SK-N-SH (cell line): ENCODE measurements at regions not wholly inside any gene's neighbourhood (a gene's known extent, or its start where the extent isn't known, plus 50 kb on each side); places are given as distances from the start of the nearest gene placed in this dataset.

Source experiments
- CTCF ChIA-PET: fragments of 300-600, 350-600 bp; formaldehyde crosslinking; extraction: SDS; loops from one replicate; lab custom pipeline; 2021; lab: Yijun Ruan, JAX
- POLR2A ChIA-PET: fragments of 350-600 bp; sonication (Branson Sonifier 250); formaldehyde crosslinking; extraction: SDS; loops from one replicate; lab custom pipeline; 2020; ENCODE audit warnings: antibody characterized with exemption, inconsistent platforms; lab: Yijun Ruan, JAX
- DNase-seq: peaks from one replicate; pipeline ENCODE4 v3.0.0; 2012
- H2AFZ ChIP-seq: fragments of 200-600 bp; sonication (generic); 2 replicates; pipeline ENCODE4 v1.8.1; 2016; ENCODE audit warnings: antibody characterized with exemption, mild to moderate bottlenecking, low read depth
- H3F3A ChIP-seq: fragments of 200-600 bp; sonication (generic); replicated peaks from 2 replicates; pipeline ENCODE3; 2016; ENCODE audit warnings: antibody characterized with exemption, mild to moderate bottlenecking; ENCODE audit not compliant: insufficient read depth
- H3K27ac ChIP-seq, 2 experiments: fragments of 200-500 bp in 1 of 2; fragments of 200-600 bp in 1 of 2; sonication (Bioruptor generic) in 1 of 2; sonication (generic), shearing (Covaris generic) in 1 of 2; 2 replicates each; pipeline versions ENCODE4 v1.5.1 to v1.6.1; 2014 to 2016; ENCODE audit warnings: low read depth in 2 of 2, inconsistent platforms in 1 of 2, low read length in 1 of 2, mild to moderate bottlenecking in 1 of 2, mixed read lengths in 1 of 2
- H3K27me3 ChIP-seq: fragments of 200-600 bp; sonication (generic), shearing (Covaris generic); 2 replicates; pipeline ENCODE4 v1.6.1; 2016; ENCODE audit warnings: mixed run types; ENCODE audit not compliant: insufficient read depth
- H3K36me3 ChIP-seq, 2 experiments: fragments of 200-500 bp in 1 of 2; fragments of 200-600 bp in 1 of 2; sonication (Bioruptor generic) in 1 of 2; sonication (generic) in 1 of 2; replicated peaks in 1 of 2; 2 replicates each; pipeline versions ENCODE3 to v1.5.1; 2014 to 2016; ENCODE audit warnings: low read length in 1 of 2, mild to moderate bottlenecking in 1 of 2; ENCODE audit not compliant: insufficient read depth in 2 of 2, control insufficient read depth in 1 of 2
- H3K4me1 ChIP-seq, 2 experiments: fragments of 200-500 bp in 1 of 2; fragments of 200-600 bp in 1 of 2; sonication (Bioruptor generic) in 1 of 2; sonication (generic), shearing (Covaris generic) in 1 of 2; 2 replicates each; pipeline versions ENCODE4 v1.5.1 to v1.6.1; 2014 to 2016; ENCODE audit warnings: low read depth in 1 of 2, low read length in 1 of 2, mixed run types in 1 of 2; ENCODE audit not compliant: insufficient read depth in 2 of 2, control insufficient read depth in 1 of 2
- H3K4me2 ChIP-seq: fragments of 200-600 bp; sonication (generic), shearing (Covaris generic); 2 replicates; pipeline ENCODE4 v1.6.1; 2017; ENCODE audit warnings: mixed run types
- H3K4me3 ChIP-seq, 2 experiments: fragments of 200-500 bp in 1 of 2; fragments of 200-600 bp in 1 of 2; sonication (Bioruptor generic) in 1 of 2; sonication (generic), shearing (Covaris generic) in 1 of 2; 2 replicates each; pipeline versions ENCODE4 v1.5.1 to v1.8.1; 2014 to 2016; ENCODE audit warnings: low read depth in 2 of 2, inconsistent platforms in 1 of 2, low read length in 1 of 2, mild to moderate bottlenecking in 1 of 2, mixed read lengths in 1 of 2, moderate library complexity in 1 of 2
- H3K79me2 ChIP-seq: fragments of 200-600 bp; sonication (generic); 2 replicates; pipeline ENCODE4 v1.8.1; 2017; ENCODE audit warnings: mild to moderate bottlenecking; ENCODE audit not compliant: insufficient read depth
- H3K9ac ChIP-seq: fragments of 200-600 bp; sonication (generic); 2 replicates; pipeline ENCODE4 v1.6.1; 2017; ENCODE audit warnings: mixed run types
- H3K9me2 ChIP-seq: fragments of 200-600 bp; sonication (generic); 2 replicates; pipeline ENCODE4 v1.6.1; 2017; ENCODE audit warnings: mixed run types
- H3K9me3 ChIP-seq: fragments of 200-600 bp; sonication (generic); 2 replicates; pipeline ENCODE4 v1.6.1; 2017; ENCODE audit warnings: mixed run types, mild to moderate bottlenecking, moderate library complexity
- H4K20me1 ChIP-seq: fragments of 200-600 bp; sonication (generic); 2 replicates; pipeline ENCODE4 v1.6.1; 2017; ENCODE audit warnings: mild to moderate bottlenecking, mixed run types; ENCODE audit not compliant: insufficient read depth
- CHD2 ChIP-seq: fragments of 150-350 bp; IDR thresholded peaks from 2 replicates; pipeline ENCODE4 v1.6.1; 2018; ENCODE audit warnings: low read length; ENCODE audit not compliant: partially characterized antibody
- FOXM1 ChIP-seq: IDR thresholded peaks from 2 replicates; pipeline ENCODE4 v1.4.0; 2012; ENCODE audit warnings: low read depth, mild to moderate bottlenecking
- GABPA ChIP-seq: IDR thresholded peaks from 2 replicates; pipeline ENCODE4 v1.4.0; 2012; ENCODE audit warnings: low read depth, mild to moderate bottlenecking
- GATA2 ChIP-seq: sonication (generic); formaldehyde crosslinking; IDR thresholded peaks from 2 replicates; pipeline ENCODE4 v1.5.0; 2020; ENCODE audit warnings: mild to moderate bottlenecking, missing genetic modification reagents
- IRF3 ChIP-seq: fragments of 150-350 bp; IDR thresholded peaks from 2 replicates; pipeline ENCODE4 v1.6.1; 2016; ENCODE audit warnings: mild to moderate bottlenecking, low read depth, low read length
- MEF2A ChIP-seq: IDR thresholded peaks from 2 replicates; pipeline ENCODE4 v1.4.0; 2012; ENCODE audit warnings: low read depth, borderline replicate concordance
- MXI1 ChIP-seq: IDR thresholded peaks from 2 replicates; pipeline ENCODE4 v1.6.1; 2012; ENCODE audit warnings: mild to moderate bottlenecking, low read depth, low read length, improper control_type of control experiment
- PBX3 ChIP-seq: IDR thresholded peaks from 2 replicates; pipeline ENCODE4; 2012
- POLR2AphosphoS5 ChIP-seq: IDR thresholded peaks from 2 replicates; pipeline ENCODE4 v1.6.1; 2012; ENCODE audit warnings: low read depth, low read length
- RCOR1 ChIP-seq: fragments of 150-350 bp; IDR thresholded peaks from 2 replicates; pipeline ENCODE4 v1.6.1; 2017; ENCODE audit warnings: antibody characterized with exemption, low read length
- REST ChIP-seq: IDR thresholded peaks from 2 replicates; pipeline ENCODE4 v1.6.1; 2012; ENCODE audit warnings: mild to moderate bottlenecking, low read depth, low read length, moderate library complexity
- RFX5 ChIP-seq: IDR thresholded peaks from 2 replicates; pipeline ENCODE4 v1.6.1; 2012; ENCODE audit warnings: mild to moderate bottlenecking, improper control_type of control experiment, low read length
- SIN3A ChIP-seq: IDR thresholded peaks from 2 replicates; pipeline ENCODE4 v1.6.1; 2012; ENCODE audit warnings: low read depth, mild to moderate bottlenecking, low read length, moderate library complexity, borderline replicate concordance
- TAF1 ChIP-seq: IDR thresholded peaks from 2 replicates; pipeline ENCODE4 v1.6.1; 2012; ENCODE audit warnings: low read depth, mild to moderate bottlenecking, low read length, moderate library complexity, borderline replicate concordance
- TEAD4 ChIP-seq: IDR thresholded peaks from 2 replicates; pipeline ENCODE4 v1.4.0; 2012; ENCODE audit warnings: mild to moderate bottlenecking, borderline replicate concordance; ENCODE audit not compliant: insufficient read depth
- USF1 ChIP-seq: IDR thresholded peaks from 2 replicates; pipeline ENCODE4 v1.4.0; 2012; ENCODE audit warnings: low read depth, borderline replicate concordance
- USF2 ChIP-seq: fragments of 150-350 bp; IDR thresholded peaks from 2 replicates; pipeline ENCODE4 v1.6.1; 2017; ENCODE audit warnings: antibody characterized with exemption, low read length, low read depth, borderline replicate concordance
- ZBTB33 ChIP-seq: IDR thresholded peaks from 2 replicates; pipeline ENCODE4 v1.4.0; 2012; ENCODE audit warnings: low read depth, borderline replicate concordance
- WGBS: methylation state at CpG from one replicate; pipeline ENCODE4 v1.1.6; 2017; ENCODE audit warnings: low lambda C conversion rate; 5-methylcytosine and 5-hydroxymethylcytosine counted together

GRCh38 chr1:80582980-80583379, 1217.8 kb upstream of the ADGRL2 start:
- H3K4me2 ChIP-seq: no peak overlapping the region
- H3F3A ChIP-seq: no peaks in the 10 kb centered on the region
- H3K9ac ChIP-seq: no peak overlapping the region
- no peak overlapping the region for H3K4me3 ChIP-seq
- no peak for DNase-seq
- no peak overlapping the region for H3K27ac ChIP-seq
- no peaks in the 10 kb centered on the region; the same call in 1 of the 2 replicates for H3K9me2 ChIP-seq
- H3K36me3 ChIP-seq: no peaks in the 10 kb centered on the region
- no peaks in the 10 kb centered on the region for H3K4me1 ChIP-seq
- TF ChIP-seq RFX5 (no peak), IRF3 (no peak), MEF2A (no peak), GATA2 (CRISPR knock-in tag) (no peak), POLR2AphosphoS5 (no peak), ZBTB33 (no peak), PBX3 (no peak), USF1 (no peak), MXI1 (no peak), GABPA (no peak), REST (no peak), TEAD4 (no peak), USF2 (no peak), FOXM1 (no peak), RCOR1 (no peak), SIN3A (no peak), CHD2 (no peak), TAF1 (no peak)
- no peaks in the 10 kb centered on the region for H3K27me3 ChIP-seq
- no peak overlapping the region for H2AFZ ChIP-seq
- ChIA-PET POLR2A (no interaction called here), CTCF (no interaction called here)
- no peaks in the 10 kb centered on the region for H4K20me1 ChIP-seq
- 52% methylated on average over 4 of the region's 4 CpGs for WGBS
- H3K9me3 ChIP-seq: no peaks in the 10 kb centered on the region
- H3K79me2 ChIP-seq: no peaks in the 10 kb centered on the region
